GM23248 (cell line): ENCODE measurements at regions not wholly inside any gene's neighbourhood (a gene's known extent, or its start where the extent isn't known, plus 50 kb on each side); places are given as distances from the start of the nearest gene placed in this dataset.

Experiments used
- EZH2 ChIP-seq: fragments of 200-600 bp; sonication (generic); IDR thresholded peaks from 2 replicates; pipeline ENCODE4 v1.6.1; 2018; ENCODE audit warnings: antibody characterized with exemption, mild to moderate bottlenecking; ENCODE audit not compliant: insufficient read depth, poor library complexity, severe bottlenecking
- EZH2phosphoT487 ChIP-seq: fragments of 200-600 bp; sonication (generic); IDR thresholded peaks from 2 replicates; pipeline ENCODE4 v1.6.1; 2018; ENCODE audit warnings: antibody characterized with exemption, moderate library complexity, mild to moderate bottlenecking, low read depth; ENCODE audit not compliant: insufficient read depth

- no peak for TF ChIP-seq EZH2
- TF ChIP-seq EZH2phosphoT487: no peak
Observed at GRCh38 chr3:110157221-110157620, 819.9 kb upstream of the DPPA4 start.
